ENCODE measurements at regions not wholly inside any gene's neighbourhood (a gene's known extent, or its start where the extent isn't known, plus 50 kb on each side); places are given as distances from the start of the nearest gene placed in this dataset.
A peak's percentile ranks its signal among the peaks of the same experiment; 100 is the strongest.

GRCh38 chrX:116972362-116972761, 509.6 kb upstream of the CT83 start:
- Mint-ChIP-seq H3K9me3 (no peaks in the 10 kb centered on the region), H3K4me1 (ENCODE audit: unreplicated experiment) (no peaks in the 10 kb centered on the region), H3K27ac (no peak overlapping the region), H3K36me3 (no peaks in the 10 kb centered on the region), H3K27me3 (no peaks in the 10 kb centered on the region), H3K4me3 (no peak overlapping the region)
- DNase-seq (ENCODE audit: extremely low spot score, unreplicated experiment), result no peak
- no peak for TF ChIP-seq CTCF (conservative IDR thresholded peaks at IDR 0.05)

GRCh38 chrX:116961872-116962582, 499.3 kb upstream of the CT83 start:
- TF ChIP-seq CTCF (conservative IDR thresholded peaks at IDR 0.05), result peak; percentile 56
- DNase-seq (ENCODE audit: extremely low spot score, unreplicated experiment), result no peak
- Mint-ChIP-seq H3K27me3 (no peaks in the 10 kb centered on the region), H3K27ac (no peak overlapping the region), H3K4me3 (no peak overlapping the region), H3K4me1 (ENCODE audit: unreplicated experiment) (peaks cover 3% of the 10 kb centered on the region), H3K36me3 (no peaks in the 10 kb centered on the region), H3K9me3 (peaks cover 4% of the 10 kb centered on the region)

GRCh38 chrX:116930311-116930710, 467.5 kb upstream of the CT83 start:
- peak overlapping the region; percentile 61 for H3K4me3 Mint-ChIP-seq
- DNase-seq (ENCODE audit: extremely low spot score, unreplicated experiment), result no peak
- peaks cover 11% of the 10 kb centered on the region for H3K4me1 Mint-ChIP-seq (ENCODE audit: unreplicated experiment)
- no peak overlapping the region for H3K27ac Mint-ChIP-seq
- peaks cover 3% of the 10 kb centered on the region for H3K27me3 Mint-ChIP-seq
- no peaks in the 10 kb centered on the region for H3K9me3 Mint-ChIP-seq
- TF ChIP-seq CTCF (conservative IDR thresholded peaks at IDR 0.05), result no peak
- H3K36me3 Mint-ChIP-seq, result no peaks in the 10 kb centered on the region

- Mint-ChIP-seq H3K4me1 (ENCODE audit: unreplicated experiment) (no peaks in the 10 kb centered on the region), H3K36me3 (no peaks in the 10 kb centered on the region), H3K27ac (no peak overlapping the region), H3K27me3 (no peaks in the 10 kb centered on the region), H3K9me3 (no peaks in the 10 kb centered on the region), H3K4me3 (no peak overlapping the region)
- no peak for TF ChIP-seq CTCF (conservative IDR thresholded peaks at IDR 0.05)
- no peak for DNase-seq (ENCODE audit: extremely low spot score, unreplicated experiment)
These were observed 434.8 kb upstream of the CT83 start for GRCh38 chrX:116897526-116897925.

- TF ChIP-seq CTCF (conservative IDR thresholded peaks at IDR 0.05), result no peak
- Mint-ChIP-seq H3K36me3 (no peaks in the 10 kb centered on the region), H3K9me3 (peaks cover 4% of the 10 kb centered on the region)
These were observed 419.2 kb upstream of the CT83 start for GRCh38 chrX:116881961-116882360.

More at GRCh38 chrX:116881961-116882360, 419.2 kb upstream of the CT83 start:
- no peaks in the 10 kb centered on the region for H3K27me3 Mint-ChIP-seq
- no peak overlapping the region for H3K27ac Mint-ChIP-seq
- no peaks in the 10 kb centered on the region for H3K4me1 Mint-ChIP-seq (ENCODE audit: unreplicated experiment)
- no peak overlapping the region for H3K4me3 Mint-ChIP-seq
- no peak for DNase-seq (ENCODE audit: extremely low spot score, unreplicated experiment)

Data from type B pancreatic cell (in vitro differentiated cells).